ENCODE measurements at regions not wholly inside any gene's neighbourhood (a gene's known extent, or its start where the extent isn't known, plus 50 kb on each side); places are given as distances from the start of the nearest gene placed in this dataset.

DNA sequence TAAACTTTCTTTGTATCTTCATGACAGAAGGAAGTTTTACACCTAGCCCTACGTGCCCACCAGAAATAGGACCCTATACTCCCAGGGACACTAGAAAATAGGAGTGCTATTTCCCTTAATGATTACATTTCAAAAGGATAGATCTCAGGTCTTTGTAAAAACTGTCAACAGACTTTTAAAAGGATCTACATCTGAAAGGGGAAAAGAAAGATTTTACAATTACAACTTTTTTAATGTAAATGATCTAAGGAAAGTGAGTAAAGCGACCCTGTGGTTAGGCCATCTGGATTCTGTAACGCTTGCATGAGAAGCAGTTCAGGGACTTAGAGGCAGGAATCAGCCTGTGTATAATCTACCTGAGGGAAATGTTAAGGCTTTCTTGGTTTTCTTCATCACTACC lies 431.8 kb upstream of the MC4R start:
- no peak for DNase-seq

DNA sequence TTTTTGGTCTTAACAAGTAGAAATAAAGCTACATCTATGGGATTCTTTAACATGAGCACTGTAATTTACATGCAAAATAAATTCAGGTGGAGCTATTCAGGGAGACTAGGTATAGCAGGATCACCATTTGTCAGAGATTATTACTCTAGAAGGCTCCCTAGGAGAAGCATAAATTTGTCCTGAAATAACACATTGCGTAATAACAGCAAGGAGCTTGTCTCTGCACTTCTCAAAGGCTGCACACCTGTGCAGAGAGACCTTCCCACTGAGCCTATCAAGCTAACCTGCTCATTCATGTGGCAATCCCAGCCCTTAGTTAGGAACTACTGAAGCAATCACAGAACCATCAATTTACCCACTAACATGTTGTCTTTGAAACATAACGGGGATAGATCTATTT lies 437.4 kb upstream of the MC4R start:
- no peak for DNase-seq

DNA sequence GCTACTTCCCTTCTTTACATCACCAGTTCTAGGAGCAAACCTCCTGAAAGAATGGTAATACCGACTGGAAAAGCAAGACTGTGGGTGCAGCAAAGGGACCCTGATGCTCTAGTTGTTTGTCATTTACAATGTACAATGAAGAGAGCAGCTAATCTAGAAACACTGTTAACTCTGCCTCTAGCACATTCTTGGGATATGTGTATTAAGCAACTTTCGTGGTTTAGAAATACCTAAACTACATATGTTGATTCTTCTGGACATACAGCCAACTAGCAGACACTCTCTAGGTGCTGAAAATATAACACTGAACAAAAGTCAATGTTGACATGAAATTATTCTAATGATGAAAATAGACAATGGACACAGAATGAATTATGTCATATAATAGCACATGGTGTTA lies 440.3 kb upstream of the MC4R start:
- DNase-seq: no peak

DNA sequence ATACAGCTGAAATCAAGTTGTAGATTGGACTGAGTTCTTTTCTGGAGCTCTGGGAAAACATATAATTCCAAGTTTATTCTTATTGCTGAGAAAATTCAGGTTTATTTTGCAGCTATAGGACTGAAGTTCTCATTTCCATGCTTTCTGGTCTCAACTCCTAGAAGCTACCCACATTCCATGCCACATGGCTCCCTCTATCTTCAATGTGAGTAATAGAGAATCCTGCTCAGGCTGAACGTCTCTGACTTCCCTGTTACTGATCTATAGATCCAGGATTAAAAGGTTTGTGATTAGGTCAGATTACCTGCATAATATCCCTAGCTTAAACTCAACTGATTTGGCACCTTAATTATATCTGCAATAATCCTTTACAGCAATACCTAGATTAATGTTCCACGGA lies 453.8 kb upstream of the MC4R start:
- no peak for DNase-seq

DNA sequence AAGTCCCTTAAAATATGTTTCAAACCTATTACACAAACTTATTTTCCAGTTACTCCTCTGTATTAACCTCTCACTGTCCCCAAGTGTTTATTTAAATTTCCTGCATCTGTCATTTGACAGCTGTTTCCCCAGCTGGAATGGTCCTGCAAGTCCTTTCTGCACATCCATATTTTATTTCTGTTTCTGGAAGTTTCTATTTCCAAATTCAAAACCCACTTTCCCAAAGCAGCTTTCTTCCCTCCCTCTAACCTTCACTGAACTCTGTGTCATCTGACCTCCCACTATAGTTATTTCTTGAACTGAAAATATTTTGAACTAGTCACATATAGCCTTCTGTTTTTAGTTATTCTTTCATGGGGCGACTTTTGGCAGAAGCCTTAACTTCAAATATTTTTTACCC lies 459.4 kb upstream of the MC4R start:
- no peak for DNase-seq

DNA sequence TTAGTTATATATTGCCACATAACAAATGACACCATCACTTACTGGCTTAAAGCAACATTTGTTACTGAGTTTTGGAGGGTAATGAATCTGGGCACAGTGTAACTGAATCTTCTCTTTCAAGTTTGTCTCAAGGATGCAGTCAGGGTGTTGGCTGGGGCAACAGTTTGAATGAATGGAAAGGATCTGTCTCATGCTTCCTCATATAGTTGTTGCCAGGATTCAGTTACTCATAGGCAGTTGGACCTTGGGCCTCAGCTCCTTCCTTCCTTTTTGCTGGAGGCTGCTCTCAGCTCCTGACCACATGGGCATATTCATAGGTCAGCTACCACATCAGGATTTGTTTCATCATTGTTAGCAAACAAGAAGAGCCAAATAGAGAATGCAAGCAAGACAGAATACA lies 466.1 kb upstream of the MC4R start:
- DNase-seq: no peak

DNA sequence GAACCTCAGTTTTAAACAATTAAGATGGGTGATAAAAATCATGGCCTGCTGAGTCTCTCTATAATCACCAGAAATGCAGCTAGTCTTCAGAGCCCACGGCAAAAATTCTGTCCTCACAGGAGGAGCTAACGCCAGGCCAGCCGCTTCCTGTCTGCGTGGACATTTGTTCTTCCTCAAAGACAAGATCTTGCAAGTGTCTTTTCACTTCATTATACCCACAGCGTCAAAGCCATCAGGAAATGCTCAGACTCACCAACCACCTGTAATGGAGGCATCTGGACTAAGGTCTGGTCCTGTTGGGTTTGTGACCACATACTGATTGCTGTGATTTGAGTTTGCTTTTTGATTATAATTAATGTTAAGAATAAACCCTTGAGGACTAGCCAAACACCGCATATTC lies 473.8 kb upstream of the MC4R start:
- DNase-seq: no peak

DNA sequence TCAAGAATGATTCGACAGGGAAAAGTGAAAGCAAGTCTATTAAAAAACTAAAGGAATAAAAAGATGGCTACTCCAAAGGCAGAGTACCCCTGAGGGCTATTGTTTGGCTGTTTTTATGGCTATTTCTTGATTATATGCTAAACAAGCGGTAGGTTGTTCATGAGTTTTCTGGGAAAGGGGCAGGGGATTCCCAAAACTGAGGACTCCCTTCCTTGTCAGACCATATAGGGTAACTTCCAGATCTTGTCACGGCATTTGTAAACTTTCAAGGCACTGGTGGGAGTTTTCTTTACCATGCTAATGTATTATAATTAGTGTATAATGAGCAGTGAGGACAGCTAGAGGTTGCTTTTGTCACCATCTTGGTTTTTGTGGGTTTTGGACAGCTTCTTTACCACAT lies 474.9 kb upstream of the MC4R start:
- DNase-seq: no peak

DNA sequence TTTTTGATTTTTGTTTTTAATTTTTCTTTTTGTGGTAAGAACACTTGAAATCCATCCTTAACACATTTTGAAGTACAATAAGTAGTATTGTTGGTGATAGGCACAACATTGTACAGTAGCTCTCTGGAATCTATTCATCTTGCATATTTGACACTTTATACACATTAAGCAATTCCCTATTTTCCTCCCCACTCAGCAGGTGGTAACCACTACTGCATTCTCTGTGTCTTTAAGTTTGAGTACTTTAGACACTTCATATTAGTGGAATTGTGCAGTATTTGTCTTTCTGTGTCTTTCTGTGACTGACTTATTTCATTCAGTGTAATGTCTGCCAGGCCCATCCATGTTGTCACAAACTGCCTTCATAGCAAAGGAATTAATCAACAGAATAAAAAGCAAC lies 471.7 kb upstream of the CDH20 start:
- peak; percentile 86 for DNase-seq

DNA sequence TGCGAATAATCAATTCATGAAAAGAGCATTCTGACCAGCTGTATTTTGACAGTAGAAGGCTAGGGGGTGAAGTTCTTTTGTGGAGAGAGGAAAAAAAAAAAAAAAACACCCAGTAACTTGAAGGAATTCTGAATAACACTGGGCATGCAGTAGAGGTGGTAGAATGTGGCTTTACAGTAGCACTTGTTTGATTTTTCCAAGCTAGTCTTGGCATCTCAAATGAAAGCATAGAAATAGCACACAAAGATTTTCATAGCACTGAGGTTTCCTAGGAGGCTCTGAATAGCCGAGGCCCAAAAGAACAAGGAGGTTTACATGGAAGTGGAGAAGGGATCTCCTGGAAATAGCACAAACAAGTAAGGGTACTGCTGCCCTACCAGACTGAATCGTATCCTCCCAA lies 470.2 kb upstream of the CDH20 start:
- no peak for DNase-seq

DNA sequence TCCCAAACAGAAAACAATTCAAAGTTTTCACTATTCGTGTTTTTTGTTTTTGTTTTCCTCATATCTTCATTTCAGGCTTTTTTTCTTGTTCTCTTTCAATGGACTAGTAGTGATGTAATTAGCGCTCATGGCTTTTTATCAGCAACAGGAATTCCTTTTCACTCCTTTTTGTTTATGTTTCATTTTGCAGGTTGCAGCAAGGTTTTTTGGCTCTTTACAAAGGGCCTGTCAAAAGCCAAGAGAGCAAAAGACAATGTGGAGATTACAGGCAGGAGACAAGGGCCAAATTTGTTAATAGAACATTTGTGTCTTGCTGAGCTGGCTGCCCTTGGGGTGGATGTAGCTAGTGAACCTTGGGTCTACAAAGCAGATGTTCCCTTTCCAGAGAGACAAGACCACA lies 467.4 kb upstream of the CDH20 start:
- no peak for DNase-seq

DNA sequence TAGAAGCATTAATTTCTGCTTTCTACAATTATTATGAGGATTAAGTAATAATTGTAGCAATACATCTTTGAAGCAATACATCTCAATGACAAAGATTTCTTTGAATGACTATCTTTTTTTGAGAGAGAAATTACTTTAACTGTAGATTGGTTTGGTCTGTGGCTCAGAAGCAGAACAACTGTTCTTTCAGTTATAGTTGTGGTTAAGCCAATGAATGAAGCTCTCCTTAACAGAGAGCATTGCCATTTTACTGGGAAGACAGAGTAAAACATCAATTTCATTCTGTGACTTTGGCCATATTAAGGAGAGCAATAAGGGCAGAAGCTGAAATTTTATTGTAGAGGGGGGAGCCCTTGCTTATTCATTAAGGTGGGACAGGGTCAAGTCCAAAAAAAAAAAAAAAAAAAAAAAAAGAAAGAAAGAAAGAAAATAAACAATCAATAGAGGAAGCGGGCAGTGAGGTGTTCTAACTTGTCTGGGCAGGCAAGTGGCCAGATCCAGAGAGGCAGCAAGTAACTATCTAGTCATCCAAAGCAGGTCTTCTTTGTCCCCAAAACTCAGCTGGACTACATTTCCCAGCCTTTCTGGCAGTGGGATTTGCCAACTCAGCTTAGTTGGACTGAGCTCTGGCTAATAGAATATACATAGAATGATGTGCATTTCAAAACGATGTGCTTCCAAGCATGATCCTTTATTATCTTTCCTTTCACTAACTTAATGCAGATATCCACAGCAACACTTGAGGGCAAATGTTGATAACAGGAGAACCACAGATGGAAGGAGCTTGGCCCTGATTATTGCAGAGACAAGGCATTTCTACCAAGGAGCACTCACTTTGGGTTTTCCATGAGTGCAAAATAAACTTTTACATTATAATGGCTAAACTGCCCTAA lies 462.7 kb upstream of the CDH20 start:
- DNase-seq: no peak

DNA sequence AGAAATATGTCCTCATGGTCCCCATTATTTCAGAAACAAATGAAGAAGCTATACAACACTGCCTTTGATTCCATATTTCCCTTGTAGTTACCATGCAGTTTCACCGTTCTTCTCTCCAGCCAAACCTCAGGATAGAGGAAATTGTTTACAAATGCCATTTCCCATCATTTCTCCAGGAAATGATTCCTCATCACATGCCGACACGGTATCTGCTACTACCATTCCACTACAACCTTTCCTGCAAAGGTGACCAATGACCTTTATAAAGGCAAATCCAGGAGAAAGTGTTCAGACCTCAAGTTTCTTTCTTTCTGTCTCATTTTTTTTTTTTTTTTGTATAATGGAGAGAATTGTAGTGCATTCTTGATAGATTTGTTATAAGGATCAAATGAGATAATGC lies 460.8 kb upstream of the CDH20 start:
- DNase-seq: no peak

DNA sequence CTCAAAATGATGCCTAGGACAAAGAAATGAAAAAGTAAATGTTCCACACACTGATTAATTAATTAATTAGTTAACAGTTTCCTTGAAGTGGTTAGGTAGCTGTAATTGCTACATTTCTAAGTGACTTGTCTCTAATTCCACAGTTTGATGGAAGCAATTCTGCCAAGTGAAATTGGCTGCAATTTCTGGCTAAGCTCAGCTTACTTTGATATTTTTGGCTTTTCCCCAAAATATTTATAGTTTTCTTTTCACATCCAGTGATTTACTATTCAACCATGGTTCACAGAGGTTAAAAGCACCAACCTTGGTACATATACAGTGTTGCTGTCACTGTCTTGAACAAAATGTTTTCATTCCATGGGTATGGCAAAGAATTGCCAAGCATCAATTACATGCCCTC lies 459.5 kb upstream of the CDH20 start:
- DNase-seq: no peak

DNA sequence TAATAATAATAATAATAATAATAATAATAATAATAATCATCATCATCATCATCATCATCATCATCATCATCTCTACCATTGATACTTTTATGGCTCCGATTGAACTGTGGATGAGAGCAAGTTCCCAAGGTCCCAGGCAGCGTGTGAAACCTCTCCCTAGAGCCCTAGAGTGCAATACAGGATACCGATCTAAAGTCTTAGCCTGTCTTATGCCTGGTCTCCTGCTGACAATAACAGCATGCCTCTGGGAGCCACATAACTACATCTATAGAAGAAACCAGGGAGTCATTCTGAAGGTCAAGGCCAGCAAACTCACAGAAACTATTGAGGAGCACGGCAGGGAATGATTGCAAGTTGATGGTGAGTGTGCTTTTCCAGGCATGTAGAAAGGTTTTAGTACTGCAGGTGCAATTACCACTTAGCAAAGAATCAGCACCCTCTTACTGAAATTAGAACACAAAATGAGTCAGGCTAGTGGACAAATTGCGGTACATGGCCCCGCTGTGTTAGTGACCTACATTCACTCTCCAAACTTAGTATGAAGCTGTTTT lies 457.2 kb upstream of the CDH20 start:
- DNase-seq: no peak

DNA sequence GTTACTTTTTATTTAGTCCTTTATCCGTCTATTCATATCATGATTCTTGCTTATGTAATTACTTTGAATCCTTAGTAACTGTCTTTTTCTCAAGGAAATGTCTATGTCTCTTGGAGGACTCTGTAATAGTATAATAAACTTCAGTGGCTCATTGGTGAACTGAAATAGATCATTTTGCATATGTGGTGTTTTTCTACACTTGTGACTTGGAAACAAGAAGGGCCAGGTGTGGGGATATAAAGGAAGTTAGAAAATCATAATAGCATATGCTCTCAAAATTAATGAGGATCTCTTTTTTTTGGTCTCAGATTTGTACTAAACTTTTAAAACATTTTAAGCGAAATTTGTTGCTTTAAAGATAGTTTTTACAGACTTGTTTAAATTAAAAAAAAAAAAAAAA lies 453.0 kb upstream of the CDH20 start:
- no peak for DNase-seq

DNA sequence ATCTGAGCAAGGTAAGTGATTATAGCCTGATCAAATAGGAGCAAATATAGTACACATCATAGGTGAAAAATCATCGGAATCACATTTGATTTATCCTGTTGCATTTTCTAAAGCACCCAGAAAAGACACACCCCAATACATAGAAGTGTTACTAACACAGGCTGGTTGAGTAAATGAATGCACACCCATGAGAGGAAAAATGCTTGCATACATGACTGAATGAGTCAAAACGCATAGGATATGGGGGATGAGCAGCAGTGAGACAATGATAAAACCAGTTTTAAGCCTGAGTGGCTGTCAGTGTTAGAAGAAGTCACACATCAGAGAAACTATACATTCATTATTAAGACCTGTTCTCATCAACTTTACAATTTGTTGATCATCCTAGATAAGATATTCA lies 449.6 kb upstream of the CDH20 start:
- no peak for DNase-seq

DNA sequence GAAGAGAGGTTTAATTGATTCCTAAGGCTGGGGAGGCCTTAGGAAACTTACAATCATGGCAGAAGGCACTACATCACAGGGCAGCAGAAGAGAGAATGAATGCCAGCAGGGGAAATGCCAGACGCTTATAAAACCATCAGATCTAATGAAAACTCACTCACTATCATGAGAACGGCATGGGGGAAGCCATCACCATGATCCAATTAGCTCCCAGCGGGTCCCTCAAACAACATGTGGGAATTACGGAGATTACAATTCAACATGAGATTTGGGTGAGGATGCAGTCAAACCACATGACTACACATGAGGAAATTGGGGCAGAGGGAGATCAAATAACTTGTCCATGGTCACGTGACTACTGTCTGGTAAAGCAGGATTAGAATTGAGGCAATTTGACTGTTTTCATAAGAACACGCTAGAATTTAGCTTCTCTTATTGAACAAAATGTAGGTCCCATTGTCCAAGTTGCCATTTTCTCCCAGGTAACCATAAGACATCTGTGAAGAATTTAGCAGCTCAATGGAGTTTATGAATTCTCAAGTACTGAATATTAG lies 445.1 kb upstream of the CDH20 start:
- no peak for DNase-seq

DNA sequence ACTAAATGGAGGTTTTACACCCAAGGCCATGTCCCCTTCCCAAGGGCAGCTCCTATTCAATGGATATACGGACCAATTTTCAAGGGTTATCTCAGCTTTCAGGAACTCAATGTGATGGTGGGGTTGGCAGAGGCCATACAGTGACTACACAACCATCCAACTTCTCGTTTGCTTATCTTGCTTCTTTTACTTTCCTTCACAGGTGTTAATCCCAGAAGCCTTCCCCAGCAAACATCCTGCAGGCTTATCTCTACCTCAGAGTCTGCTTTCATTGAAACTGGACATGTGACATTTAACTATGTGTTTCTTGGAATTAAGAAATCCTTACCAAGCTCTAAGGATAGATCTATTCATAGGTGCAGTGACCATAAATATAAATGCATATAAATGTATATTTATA lies 443.8 kb upstream of the CDH20 start:
- DNase-seq: no peak

DNA sequence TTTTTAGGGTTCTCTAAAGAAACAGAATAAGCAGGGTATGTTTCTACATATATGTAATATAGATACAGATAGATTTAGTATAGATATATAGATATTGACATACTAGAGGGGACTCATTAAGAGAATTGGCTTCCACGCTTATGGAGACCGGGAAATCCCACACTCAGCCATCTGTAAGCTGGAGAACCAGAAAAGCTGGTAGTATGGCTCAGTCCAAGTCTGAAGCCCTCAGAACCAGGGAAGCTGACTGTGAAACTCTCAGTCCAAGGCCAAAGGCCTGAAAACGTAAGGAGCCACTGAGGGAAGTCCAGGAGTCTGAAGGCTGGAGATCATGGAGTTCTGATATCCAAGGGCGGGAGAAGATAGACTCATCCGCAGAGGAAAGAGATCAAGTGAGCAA lies 441.3 kb upstream of the CDH20 start:
- DNase-seq: no peak

DNA sequence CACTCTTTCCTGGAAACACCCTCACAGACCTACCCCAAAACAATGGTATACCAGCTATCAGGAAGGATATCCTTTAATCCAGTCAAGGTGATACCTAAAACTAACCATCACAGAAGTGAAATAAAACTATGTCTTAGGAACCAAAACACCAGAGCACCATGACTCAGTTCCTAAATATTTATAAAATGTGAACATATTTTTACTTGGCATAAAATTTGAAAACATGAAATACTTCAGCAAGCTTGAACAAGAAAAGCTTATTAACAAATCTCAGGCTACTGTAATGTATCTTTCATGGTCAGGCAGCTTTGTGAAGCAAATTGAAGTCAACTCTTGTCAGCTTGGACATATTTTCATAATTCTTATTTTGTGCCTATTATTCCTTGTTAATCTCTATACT lies 440.8 kb upstream of the CDH20 start:
- DNase-seq: peak; percentile 46

DNA sequence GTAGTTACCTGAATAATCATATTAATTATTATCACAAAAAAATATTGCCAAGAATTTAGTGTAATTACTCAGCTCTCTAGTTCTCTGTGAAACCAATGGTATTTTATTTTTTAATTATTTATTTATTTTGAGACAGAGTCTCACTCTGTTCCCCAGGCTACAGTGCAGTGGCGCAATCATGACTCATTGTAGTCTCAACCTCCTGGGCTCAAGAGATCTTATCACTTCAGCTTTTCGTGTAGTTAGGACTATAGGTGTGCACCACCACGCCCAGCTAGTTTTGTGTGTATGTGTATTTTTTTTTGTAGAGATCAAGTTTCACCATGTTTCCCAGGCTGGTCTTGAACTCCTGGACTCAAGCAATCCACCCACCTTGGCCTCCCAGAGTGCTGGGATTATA lies 440.4 kb upstream of the CDH20 start:
- peak; percentile 52 for DNase-seq

DNA sequence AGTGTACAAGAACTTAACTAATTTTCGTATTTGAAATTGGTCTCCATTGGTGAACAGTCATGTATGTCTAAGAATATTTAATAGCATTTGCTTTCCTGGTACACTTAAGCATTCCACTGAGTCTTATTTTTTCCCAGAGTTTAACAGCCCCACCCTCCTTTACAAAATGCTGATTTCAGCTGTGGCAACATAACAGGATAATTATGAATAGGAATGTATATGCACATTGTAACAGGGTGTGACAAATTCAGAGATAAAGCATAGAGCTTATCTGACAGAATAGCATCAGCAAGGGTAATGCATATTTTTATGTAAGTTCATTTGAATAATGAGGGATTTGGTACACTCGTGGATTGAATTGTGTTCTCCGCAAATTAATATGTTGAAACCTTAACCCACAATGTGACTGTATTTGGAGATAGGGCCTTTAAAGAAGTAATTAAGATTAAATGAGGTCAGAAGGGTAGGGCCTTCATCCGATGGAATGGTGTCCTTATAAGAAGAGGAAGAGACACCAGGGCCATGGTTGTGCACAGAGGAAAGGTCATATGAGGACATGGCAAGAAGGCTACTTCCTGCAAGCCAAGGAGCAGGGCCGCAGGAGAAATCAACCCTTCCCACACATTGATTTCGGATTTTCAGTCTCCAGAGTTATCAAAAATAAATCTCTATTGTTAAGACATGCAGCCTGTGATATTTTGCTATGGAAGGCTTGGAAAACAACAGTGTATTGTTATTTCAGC lies 439.7 kb upstream of the CDH20 start:
- DNase-seq: no peak
